AG10803 (cell line): ENCODE measurements at regions not wholly inside any gene's neighbourhood (a gene's known extent, or its start where the extent isn't known, plus 50 kb on each side); places are given as distances from the start of the nearest gene placed in this dataset.

Source experiments
- DNase-seq: peaks from one replicate; pipeline ENCODE4 v3.0.0; 2010; ENCODE audit warnings: low read depth
- H3K4me3 ChIP-seq: 2 replicates; pipeline ENCODE4 v1.5.1; 2011; ENCODE audit warnings: mild to moderate bottlenecking, low read length, control low read depth
- TF ChIP-seq, protein P1 (sequence below): conservative IDR thresholded peaks from 2 replicates; pipeline ENCODE4 v1.5.1; 2011; ENCODE audit warnings: mild to moderate bottlenecking, low read length, control low read depth, inconsistent platforms

DNA sequence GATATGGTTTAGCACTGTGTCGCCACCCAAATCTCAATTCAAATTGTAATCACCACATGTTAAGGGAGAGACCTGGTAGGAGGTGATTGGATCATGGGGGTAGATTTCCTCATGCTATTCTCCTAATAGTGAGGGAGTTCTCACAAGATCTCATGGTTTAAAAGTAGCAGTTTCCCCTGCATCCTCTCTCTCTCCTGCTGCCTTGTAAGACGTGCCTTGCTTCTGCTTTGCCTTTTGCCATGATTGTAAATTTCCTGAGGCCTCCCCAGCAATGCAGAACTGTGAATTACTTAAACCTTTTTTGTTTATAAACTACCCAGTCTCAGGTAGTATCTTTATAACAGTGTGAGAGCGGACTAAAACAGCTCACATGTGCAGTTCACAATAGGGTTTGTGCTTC lies 1668.7 kb upstream of the RAG2 start:
- H3K4me3 ChIP-seq = no peak overlapping the region
- DNase-seq = no peak
- TF ChIP-seq, protein P1, sequence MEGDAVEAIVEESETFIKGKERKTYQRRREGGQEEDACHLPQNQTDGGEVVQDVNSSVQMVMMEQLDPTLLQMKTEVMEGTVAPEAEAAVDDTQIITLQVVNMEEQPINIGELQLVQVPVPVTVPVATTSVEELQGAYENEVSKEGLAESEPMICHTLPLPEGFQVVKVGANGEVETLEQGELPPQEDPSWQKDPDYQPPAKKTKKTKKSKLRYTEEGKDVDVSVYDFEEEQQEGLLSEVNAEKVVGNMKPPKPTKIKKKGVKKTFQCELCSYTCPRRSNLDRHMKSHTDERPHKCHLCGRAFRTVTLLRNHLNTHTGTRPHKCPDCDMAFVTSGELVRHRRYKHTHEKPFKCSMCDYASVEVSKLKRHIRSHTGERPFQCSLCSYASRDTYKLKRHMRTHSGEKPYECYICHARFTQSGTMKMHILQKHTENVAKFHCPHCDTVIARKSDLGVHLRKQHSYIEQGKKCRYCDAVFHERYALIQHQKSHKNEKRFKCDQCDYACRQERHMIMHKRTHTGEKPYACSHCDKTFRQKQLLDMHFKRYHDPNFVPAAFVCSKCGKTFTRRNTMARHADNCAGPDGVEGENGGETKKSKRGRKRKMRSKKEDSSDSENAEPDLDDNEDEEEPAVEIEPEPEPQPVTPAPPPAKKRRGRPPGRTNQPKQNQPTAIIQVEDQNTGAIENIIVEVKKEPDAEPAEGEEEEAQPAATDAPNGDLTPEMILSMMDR = no peak

- no peak overlapping the region for H3K4me3 ChIP-seq
- DNase-seq = no peak
- TF ChIP-seq, protein P1 = no peak
Observed at GRCh38 chr11:38256436-38256835, 1658.4 kb upstream of the RAG2 start.

DNA sequence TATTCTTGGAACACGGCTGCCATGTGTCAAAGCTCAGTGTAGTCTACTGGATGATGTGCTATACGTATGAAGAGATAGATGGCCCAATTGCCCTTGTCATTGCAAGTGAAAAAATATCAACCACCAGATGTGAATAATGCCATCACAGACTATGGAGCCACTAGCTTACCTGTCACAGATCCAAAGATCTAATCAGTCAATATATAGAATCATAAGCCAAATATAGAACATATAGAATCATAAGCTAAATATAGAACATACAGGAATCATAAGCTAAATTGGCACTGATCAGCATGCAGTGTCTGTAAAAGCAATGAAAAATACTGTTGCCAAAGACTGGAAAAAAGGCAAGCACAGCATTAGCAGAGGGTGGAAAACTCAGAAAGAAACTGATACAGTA lies 1656.9 kb upstream of the RAG2 start:
- TF ChIP-seq, protein P1 = no peak
- no peak overlapping the region for H3K4me3 ChIP-seq
- DNase-seq = no peak

DNA sequence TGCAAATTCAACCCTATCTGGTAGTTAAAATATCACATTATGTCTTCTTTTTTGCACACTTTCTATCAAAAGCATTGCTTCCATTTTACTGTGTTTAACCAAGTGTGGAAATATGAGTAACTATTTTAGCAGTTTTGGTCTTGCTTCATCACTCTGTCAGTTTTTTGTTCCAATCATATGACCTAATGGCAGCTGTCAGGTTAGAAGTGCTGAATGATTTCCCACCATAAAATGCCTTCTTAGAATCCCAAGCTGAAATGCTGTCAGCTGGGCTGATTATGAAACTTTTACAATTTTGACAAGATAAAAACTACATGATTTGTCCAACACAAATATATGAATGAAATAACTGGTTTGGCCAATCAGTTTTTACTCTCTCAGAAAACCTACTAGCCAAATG lies 1654.6 kb upstream of the RAG2 start:
- no peak overlapping the region for H3K4me3 ChIP-seq
- TF ChIP-seq, protein P1 = no peak
- no peak for DNase-seq

DNA sequence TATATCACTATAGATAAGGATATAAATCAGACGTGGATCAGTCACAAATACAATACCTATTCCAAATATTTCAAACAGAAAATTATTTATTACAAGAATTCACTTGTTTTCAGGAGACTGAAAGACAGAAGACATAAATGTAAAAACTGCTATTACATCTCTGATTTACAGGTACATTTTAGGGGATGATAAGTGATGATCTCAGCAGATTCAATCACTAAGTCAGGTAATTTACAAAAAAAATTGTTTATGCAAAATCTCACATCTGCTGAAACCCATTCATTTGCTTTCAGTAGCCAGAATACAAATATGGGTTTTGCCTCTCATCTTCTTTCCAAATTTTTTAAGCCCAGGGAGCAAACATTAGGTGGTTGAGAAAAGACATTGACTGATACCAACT lies 1648.4 kb upstream of the RAG2 start:
- DNase-seq = no peak
- TF ChIP-seq, protein P1 = no peak
- no peak overlapping the region for H3K4me3 ChIP-seq

GRCh38 chr11:38226684-38227083 lies 1628.6 kb upstream of the RAG2 start:
- TF ChIP-seq, protein P1 = no peak
- DNase-seq = no peak
- H3K4me3 ChIP-seq = no peak overlapping the region

DNA sequence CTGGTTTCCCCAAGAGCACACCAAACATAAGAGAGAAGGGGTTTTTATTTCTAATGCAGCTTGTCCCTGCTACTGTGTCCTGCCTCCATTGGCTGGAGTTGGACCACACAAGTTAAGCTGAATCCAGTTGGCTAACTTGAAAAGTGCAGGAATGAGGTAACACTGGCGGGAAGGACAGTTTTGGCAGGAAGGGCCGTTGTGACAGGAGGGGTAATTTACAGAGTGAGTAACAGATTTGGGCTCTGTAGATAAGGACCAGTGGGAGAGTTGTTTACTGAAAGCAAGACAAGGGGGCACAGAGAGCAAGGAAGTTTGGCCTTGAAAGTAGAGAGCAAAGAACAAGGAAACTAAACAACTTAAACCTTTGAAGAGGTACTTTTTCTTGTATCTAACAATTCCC lies 1623.3 kb upstream of the RAG2 start:
- H3K4me3 ChIP-seq = no peak overlapping the region
- TF ChIP-seq, protein P1 = no peak
- no peak for DNase-seq
